Fibroblast of pulmonary artery (primary cell): ENCODE measurements at regions not wholly inside any gene's neighbourhood (a gene's known extent, or its start where the extent isn't known, plus 50 kb on each side); places are given as distances from the start of the nearest gene placed in this dataset.

Source experiments
- DNase-seq: peaks from one replicate; pipeline ENCODE4 v3.0.0-alpha.2; 2010; ENCODE audit warnings: low read depth
- H3K4me3 ChIP-seq: replicated peaks from 2 replicates; pipeline ENCODE4 v1.5.1; 2011; ENCODE audit warnings: low read depth, mild to moderate bottlenecking, control low read depth, low read length, moderate library complexity
- TF ChIP-seq, protein P1 (sequence below): IDR thresholded peaks from 2 replicates; pipeline ENCODE4 v1.5.1; 2011; ENCODE audit warnings: mild to moderate bottlenecking, control low read depth, low read length, inconsistent platforms; ENCODE audit errors: missing control alignments

DNA sequence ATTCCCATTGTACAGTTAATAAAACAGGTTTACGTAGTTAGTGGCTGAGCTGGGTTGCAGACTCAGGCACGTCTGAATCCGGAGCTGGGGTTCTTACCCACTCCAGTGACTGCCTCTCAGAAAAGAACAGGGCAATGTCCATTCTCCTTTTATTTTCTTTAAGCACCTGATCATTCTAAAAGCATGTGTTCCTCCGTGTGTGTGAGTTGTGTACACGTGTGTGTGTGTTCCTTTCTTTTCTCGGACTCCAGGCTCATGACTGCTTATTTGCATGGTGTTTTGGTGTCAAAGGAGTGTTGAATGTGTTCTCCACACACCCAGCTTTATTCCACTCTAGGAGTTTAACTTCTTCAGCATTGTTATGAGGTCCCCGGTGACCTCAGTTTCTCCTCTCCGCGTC lies 260.1 kb downstream of the SNX10 start:
- TF ChIP-seq, protein P1, sequence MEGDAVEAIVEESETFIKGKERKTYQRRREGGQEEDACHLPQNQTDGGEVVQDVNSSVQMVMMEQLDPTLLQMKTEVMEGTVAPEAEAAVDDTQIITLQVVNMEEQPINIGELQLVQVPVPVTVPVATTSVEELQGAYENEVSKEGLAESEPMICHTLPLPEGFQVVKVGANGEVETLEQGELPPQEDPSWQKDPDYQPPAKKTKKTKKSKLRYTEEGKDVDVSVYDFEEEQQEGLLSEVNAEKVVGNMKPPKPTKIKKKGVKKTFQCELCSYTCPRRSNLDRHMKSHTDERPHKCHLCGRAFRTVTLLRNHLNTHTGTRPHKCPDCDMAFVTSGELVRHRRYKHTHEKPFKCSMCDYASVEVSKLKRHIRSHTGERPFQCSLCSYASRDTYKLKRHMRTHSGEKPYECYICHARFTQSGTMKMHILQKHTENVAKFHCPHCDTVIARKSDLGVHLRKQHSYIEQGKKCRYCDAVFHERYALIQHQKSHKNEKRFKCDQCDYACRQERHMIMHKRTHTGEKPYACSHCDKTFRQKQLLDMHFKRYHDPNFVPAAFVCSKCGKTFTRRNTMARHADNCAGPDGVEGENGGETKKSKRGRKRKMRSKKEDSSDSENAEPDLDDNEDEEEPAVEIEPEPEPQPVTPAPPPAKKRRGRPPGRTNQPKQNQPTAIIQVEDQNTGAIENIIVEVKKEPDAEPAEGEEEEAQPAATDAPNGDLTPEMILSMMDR, result no peak
- H3K4me3 ChIP-seq, result no peak overlapping the region
- no peak for DNase-seq

DNA sequence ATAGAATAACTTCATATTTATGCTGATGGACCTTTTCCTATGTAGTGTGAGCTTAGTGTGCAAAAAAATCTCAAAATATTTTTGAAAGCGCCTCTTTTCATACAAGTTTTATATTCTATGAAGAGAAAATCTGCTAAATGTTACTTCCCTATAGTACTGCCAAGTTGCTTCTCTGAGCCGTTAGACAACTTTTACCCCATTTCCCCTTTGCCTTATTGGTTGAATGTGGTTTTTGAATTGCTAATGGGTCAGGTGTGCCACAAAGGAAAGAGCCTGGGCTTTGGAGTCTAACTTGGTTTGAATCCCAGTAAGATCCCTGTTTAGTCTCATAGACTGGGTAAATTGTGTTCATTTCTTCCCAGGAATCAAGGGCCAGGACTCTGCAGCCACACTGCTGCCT lies 261.5 kb downstream of the SNX10 start:
- TF ChIP-seq, protein P1, result no peak
- H3K4me3 ChIP-seq, result no peak overlapping the region
- DNase-seq, result no peak

DNA sequence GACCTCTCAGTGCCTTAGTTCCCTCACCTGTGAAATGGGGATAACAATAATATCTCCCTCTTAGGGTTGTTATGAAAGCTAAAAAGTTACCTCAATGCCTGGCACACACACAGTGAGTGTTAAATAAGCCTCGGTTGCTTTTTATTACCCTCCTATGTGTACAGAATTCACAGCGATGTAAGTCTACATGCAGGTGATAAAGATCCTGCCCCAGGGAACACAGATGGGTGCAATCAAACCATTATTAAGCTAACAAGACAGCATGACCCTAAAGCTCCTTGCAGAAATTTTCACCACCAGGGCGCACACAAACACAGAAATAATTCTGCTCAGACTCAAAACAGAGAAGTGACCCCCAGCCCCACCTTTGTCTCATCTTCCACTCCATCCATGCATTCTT lies 261.9 kb downstream of the SNX10 start:
- TF ChIP-seq, protein P1, result no peak
- no peak for DNase-seq
- H3K4me3 ChIP-seq, result no peak overlapping the region

DNA sequence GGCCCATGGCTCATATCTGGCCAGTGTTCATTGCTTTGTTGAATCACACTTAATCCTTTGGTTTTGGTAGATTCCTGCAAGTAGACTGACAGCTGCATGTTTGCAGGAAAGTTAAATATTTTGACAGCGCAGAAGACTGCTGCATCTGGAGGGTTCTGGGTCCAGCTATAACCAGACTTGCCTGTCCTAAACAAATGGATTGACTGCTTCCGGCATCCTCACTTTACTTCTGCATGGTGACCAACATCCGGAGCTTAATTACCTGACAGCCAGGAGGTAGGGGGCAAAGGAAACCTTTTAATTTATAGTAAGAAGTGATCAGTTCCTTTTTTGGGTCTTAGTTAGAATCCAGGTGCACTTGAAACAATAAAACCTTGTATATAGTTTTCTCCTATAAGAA lies 263.3 kb downstream of the SNX10 start:
- no peak overlapping the region for H3K4me3 ChIP-seq
- no peak for DNase-seq
- TF ChIP-seq, protein P1, result no peak

DNA sequence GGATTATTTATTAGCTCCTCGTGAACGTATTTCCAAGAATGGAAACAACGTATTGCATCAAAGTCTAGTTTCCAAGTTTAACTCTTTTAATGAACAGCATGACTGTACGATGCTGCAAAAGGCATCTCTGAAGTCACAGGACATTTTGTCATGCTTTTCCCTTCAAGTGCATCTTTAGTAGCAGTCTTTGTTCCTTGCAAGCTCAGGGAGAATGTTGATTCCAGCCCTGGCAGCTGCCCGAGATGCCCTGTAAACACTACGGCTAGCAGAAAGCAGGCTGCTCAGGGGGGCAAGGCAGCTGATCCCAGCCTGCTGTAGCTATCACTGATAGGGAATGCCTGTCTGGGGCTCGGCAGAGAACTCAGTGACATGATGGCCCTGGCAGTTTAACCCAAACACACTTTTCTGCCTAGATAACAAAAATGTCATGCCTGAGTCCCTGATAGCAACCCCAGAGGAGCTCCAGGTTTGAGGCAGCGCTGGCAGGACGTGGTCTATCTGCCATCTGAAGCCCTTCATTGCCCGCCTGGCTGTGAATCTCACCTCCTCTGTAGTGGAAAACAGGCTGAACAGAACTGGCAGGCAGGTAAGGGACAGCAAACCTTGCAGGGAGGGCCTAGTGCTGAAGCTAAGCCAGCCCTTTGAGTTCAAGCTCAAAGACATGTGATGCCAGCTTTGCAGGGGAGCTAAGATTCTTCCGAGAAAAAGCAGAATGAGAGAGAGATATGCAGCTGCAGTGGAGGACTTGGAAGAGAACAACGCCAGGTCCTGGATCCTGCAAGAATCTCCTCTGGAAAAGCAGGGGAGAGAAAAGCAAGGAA lies 264.6 kb downstream of the SNX10 start:
- no peak overlapping the region for H3K4me3 ChIP-seq
- DNase-seq, result no peak
- TF ChIP-seq, protein P1, result no peak

DNA sequence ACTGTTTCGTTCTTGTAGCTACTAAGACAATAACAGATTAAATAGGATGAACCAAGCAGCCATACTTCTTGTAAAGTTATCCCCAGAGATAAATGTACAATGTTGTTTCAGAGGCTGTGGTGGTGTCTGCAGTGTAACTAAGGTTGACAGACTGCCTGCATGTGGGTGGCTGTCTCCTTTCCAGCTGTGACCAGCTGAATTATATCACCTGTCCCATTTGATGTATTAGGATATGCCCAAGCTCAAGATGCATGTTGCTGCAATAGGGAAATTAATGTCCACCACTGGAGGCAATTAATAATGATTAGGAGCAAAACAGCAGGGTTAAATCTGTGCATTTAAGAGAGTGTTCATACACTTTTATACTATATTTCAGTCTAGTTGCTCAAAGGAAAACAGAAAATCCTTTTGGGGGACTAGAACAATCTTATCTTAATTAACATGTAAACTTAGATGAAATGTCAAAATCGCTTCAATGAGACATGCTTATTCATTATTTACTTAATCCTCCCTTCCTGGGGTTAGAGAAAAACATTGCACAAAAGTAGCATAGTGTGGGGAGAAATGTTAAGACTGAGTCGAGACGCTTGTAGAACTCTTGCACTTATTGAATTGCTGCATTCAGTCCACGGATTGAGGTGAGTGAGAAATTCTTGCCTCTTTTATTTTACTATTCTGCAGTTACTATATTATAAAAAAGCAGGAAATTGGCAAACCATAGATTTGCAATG lies 269.0 kb downstream of the SNX10 start:
- DNase-seq, result no peak
- TF ChIP-seq, protein P1, result no peak

More for the DNA sequence above, 269.0 kb downstream of the SNX10 start:
- no peak overlapping the region for H3K4me3 ChIP-seq
